ENCODE measurements at regions not wholly inside any gene's neighbourhood (a gene's known extent, or its start where the extent isn't known, plus 50 kb on each side); places are given as distances from the start of the nearest gene placed in this dataset.

- TF ChIP-seq CTCF (IDR thresholded peaks at IDR 0.05; ENCODE audit: poor library complexity) (no peak), EZH2phosphoT487 (IDR thresholded peaks at IDR 0.05; ENCODE audit: low read depth, severe bottlenecking, unreplicated experiment) (no peak), EZH2 (IDR thresholded peaks at IDR 0.05; ENCODE audit: borderline replicate concordance) (no peak)
Observed at GRCh38 chr2:220090050-220090449, 462.6 kb downstream of the SLC4A3 start.

Data from hepatocyte (in vitro differentiated cells).